Stimulated activated naive B cell treated with anti-CD40 and anti-IgM and Interleukin-4, amounts not matched to agents 10 μg/mL and 1 μg/mL and 100 μg/mL, for 72 hours (primary cell): ENCODE measurements at regions not wholly inside any gene's neighbourhood (a gene's known extent, or its start where the extent isn't known, plus 50 kb on each side); places are given as distances from the start of the nearest gene placed in this dataset.
A peak's percentile ranks its signal among the peaks of the same experiment; 100 is the strongest.

Source experiments
- ATAC-seq, 2 donors: fragments of 150-1000 bp; cut with Tn5 transposase; replicated peaks; 2 replicates each; pipeline ENCODE4 v1.10.0; 2021; ENCODE audit warnings: moderate library complexity in 1 of 2
- DNase-seq: peaks from one replicate; pipeline ENCODE4 v3.0.0; 2021
- H3K27ac Mint-ChIP-seq: one replicate; pipeline ENCODE4 v1.8.0; 2022; ENCODE audit warnings: mild to moderate bottlenecking, mixed read lengths
- H3K27me3 Mint-ChIP-seq, 2 donors: one replicate each; pipeline ENCODE4 v1.8.0; 2022; ENCODE audit warnings: mixed read lengths in 2 of 2
- H3K36me3 Mint-ChIP-seq, 2 donors: one replicate each; pipeline ENCODE4 v1.8.0; 2022; ENCODE audit warnings: mixed read lengths in 2 of 2, mild to moderate bottlenecking in 1 of 2
- H3K4me1 Mint-ChIP-seq, 2 donors: one replicate each; pipeline ENCODE4 v1.8.0; 2022; ENCODE audit warnings: mixed read lengths in 2 of 2, mild to moderate bottlenecking in 1 of 2
- H3K4me3 Mint-ChIP-seq, 2 donors: one replicate each; pipeline ENCODE4 v1.8.0; 2022; ENCODE audit warnings: mild to moderate bottlenecking in 2 of 2, mixed read lengths in 2 of 2, moderate library complexity in 1 of 2
- H3K9me3 Mint-ChIP-seq, 2 donors: one replicate each; pipeline ENCODE4 v1.8.0; 2022; ENCODE audit warnings: mixed read lengths in 2 of 2, mild to moderate bottlenecking in 1 of 2

DNA sequence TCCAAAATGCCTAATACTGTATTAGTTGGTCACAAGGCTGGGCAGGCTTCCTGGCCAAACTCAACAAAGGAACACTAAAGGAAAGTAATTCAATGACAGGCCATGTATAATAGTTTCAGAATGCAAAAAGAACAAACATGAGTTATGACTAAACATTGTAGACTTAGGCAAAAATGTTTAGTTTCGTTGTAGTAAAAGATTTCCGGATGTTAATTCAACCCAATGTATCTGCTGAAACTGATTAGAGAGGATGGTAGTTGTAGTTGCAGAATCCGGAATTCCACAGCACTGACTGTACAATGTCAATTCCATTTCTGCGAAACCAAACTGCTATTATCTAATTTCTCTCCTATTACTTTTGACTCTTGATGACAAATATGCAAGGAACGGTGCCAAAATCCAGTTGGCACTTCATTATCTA, 117.9 kb upstream of the FST start:
- DNase-seq (no peak), ATAC-seq (no peak)
- no peak overlapping the region for H3K4me3 Mint-ChIP-seq
- H3K4me1 Mint-ChIP-seq, result peaks cover 0 to 2% of the 10 kb centered on the region in 2 donors
- H3K27ac Mint-ChIP-seq, result no peak overlapping the region
- no peaks in the 10 kb centered on the region for H3K27me3 Mint-ChIP-seq
- no peaks in the 10 kb centered on the region for H3K36me3 Mint-ChIP-seq
- peaks cover 0 to 3% of the 10 kb centered on the region in 2 donors for H3K9me3 Mint-ChIP-seq

DNA sequence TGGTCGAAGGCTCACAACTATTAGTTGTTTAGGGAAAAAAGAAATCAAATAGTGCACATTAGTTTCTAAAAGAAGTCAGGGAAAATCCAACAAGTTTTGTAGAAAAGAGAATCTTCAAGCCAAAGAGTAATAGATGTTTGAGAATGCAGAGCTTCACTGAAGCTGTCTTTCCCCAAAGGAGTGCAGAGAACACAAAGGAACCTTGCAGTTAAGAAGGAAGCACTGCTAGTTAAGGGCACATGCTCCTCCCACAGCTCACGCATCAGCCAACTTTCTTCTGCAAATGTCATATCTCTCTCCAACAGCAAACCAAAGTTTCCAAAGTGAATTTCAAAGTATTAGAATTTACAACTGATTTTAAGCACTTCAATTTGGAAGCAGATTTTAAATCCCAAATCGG, 116.4 kb upstream of the FST start:
- Mint-ChIP-seq H3K9me3 (peaks cover 0 to 3% of the 10 kb centered on the region in 2 donors), H3K27me3 (no peaks in the 10 kb centered on the region), H3K27ac (no peak overlapping the region), H3K4me1 (no peaks in the 10 kb centered on the region), H3K4me3 (no peak overlapping the region), H3K36me3 (no peaks in the 10 kb centered on the region)
- no peak for DNase-seq
- no peak for ATAC-seq

GRCh38 chr5:53366245-53366644, 114.2 kb upstream of the FST start:
- H3K4me1 Mint-ChIP-seq, result no peaks in the 10 kb centered on the region
- DNase-seq (no peak), ATAC-seq (no peak)
- H3K27ac Mint-ChIP-seq, result no peak overlapping the region
- no peak overlapping the region for H3K4me3 Mint-ChIP-seq
- no peaks in the 10 kb centered on the region for H3K36me3 Mint-ChIP-seq
- H3K9me3 Mint-ChIP-seq, result peaks cover 0 to 4% of the 10 kb centered on the region in 2 donors
- H3K27me3 Mint-ChIP-seq, result peaks cover 6 to 10% of the 10 kb centered on the region in 2 donors

- Mint-ChIP-seq H3K27me3 (peaks cover 6 to 10% of the 10 kb centered on the region in 2 donors), H3K36me3 (no peaks in the 10 kb centered on the region), H3K4me3 (no peak overlapping the region), H3K9me3 (peaks cover 0 to 7% of the 10 kb centered on the region in 2 donors), H3K4me1 (no peaks in the 10 kb centered on the region), H3K27ac (no peak overlapping the region)
- DNase-seq (no peak), ATAC-seq (no peak)
Observed at GRCh38 chr5:53367727-53368126, 112.7 kb upstream of the FST start.

- DNase-seq, result no peak
- no peak for ATAC-seq
- Mint-ChIP-seq H3K4me3 (no peak overlapping the region), H3K9me3 (peaks cover 0 to 7% of the 10 kb centered on the region in 2 donors), H3K36me3 (no peaks in the 10 kb centered on the region), H3K27me3 (peaks cover 6 to 10% of the 10 kb centered on the region in 2 donors), H3K27ac (no peak overlapping the region), H3K4me1 (no peaks in the 10 kb centered on the region)
Observed at GRCh38 chr5:53368516-53368915, 111.9 kb upstream of the FST start.

DNA sequence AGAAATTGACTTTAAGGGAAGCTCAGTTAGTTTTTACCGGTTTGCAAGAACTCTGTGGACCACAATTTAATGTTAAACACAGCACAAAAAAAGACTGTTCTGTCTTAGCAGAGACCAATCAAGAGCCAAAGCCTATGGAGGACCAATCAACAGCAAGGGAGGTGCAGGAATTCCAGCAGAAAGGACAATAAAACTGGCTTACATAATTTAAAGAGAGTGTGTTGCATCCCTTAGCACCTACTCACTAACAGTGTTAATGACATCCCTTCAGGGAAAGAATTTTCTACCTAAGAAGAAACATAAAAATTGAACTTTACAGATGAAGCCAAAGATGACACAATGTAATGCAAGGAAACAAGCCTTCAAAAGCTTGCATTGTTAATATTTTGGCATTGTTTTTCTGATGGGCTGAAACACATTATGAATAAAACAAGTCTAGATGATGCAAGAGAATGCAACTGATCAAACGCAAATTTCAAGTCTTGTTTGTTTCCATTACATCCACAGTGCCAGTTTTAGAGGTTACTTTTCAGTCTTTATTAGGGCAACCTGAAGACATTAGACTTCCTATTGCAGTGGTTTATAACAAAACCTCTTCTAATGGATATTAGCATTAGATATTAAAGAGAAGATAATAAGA, 111.3 kb upstream of the FST start:
- Mint-ChIP-seq H3K27me3 (peaks cover 6 to 10% of the 10 kb centered on the region in 2 donors), H3K9me3 (peaks cover 0 to 7% of the 10 kb centered on the region in 2 donors), H3K4me3 (no peak overlapping the region), H3K27ac (no peak overlapping the region), H3K4me1 (no peaks in the 10 kb centered on the region), H3K36me3 (no peaks in the 10 kb centered on the region)
- ATAC-seq, result no peak
- DNase-seq, result no peak

- Mint-ChIP-seq H3K27ac (no peak overlapping the region), H3K9me3 (peaks cover 0 to 7% of the 10 kb centered on the region in 2 donors), H3K4me3 (no peak overlapping the region), H3K4me1 (no peaks in the 10 kb centered on the region), H3K27me3 (peaks cover 6 to 10% of the 10 kb centered on the region in 2 donors), H3K36me3 (no peaks in the 10 kb centered on the region)
- DNase-seq (no peak), ATAC-seq (no peak)
Observed at GRCh38 chr5:53369681-53370080, 110.7 kb upstream of the FST start.

GRCh38 chr5:53373451-53374158, 106.8 kb upstream of the FST start:
- Mint-ChIP-seq H3K27ac (no peak overlapping the region), H3K27me3 (peaks cover 6 to 10% of the 10 kb centered on the region in 2 donors), H3K9me3 (peaks cover 0 to 6% of the 10 kb centered on the region in 2 donors), H3K4me3 (no peak overlapping the region), H3K4me1 (no peaks in the 10 kb centered on the region), H3K36me3 (no peaks in the 10 kb centered on the region)
- DNase-seq (no peak), ATAC-seq (no peak)

DNA sequence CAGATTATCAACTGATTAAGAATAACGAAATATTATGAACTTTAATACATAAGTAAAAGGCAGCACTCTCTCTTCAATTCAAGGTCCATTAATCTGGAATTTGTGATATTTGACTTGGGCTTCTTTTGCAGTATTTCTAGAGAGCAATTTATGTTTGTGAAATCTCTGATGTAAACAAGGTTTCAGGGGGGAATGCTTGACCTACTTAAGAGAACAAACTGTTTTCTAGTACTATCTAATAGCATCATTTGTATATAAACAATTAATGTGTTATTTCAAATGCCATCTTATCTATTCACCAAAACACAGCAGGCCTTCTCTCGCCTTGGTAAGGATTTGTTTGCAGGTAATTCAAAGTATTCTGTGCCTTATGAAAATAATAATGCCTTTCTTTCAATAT, 103.6 kb upstream of the FST start:
- ATAC-seq, result no peak
- Mint-ChIP-seq H3K4me3 (no peak overlapping the region), H3K36me3 (no peaks in the 10 kb centered on the region), H3K27ac (no peak overlapping the region), H3K27me3 (no peaks in the 10 kb centered on the region), H3K9me3 (peaks cover 0 to 4% of the 10 kb centered on the region in 2 donors), H3K4me1 (no peaks in the 10 kb centered on the region)
- DNase-seq, result no peak

DNA sequence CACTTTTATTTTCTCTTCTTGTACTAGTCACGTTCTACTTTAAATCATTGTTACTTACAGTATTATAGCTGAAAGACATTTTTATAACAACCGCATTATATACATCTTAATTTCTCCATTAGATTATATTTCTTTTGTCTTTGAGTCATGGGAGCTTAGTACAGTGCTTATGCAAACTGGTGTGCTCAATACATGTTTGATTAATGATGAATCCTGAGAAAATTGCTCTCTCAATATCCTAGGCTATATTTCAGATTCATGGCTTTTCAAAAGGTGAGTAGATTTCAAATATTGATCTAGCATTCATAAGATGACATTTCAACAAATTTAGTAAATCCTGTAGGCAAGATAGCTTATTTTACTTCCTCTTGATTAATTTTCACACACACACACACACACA, 102.2 kb upstream of the FST start:
- no peaks in the 10 kb centered on the region for H3K27me3 Mint-ChIP-seq
- no peaks in the 10 kb centered on the region for H3K4me1 Mint-ChIP-seq
- H3K4me3 Mint-ChIP-seq, result no peak overlapping the region
- DNase-seq (no peak), ATAC-seq (no peak)
- H3K36me3 Mint-ChIP-seq, result no peaks in the 10 kb centered on the region
- H3K27ac Mint-ChIP-seq, result no peak overlapping the region
- H3K9me3 Mint-ChIP-seq, result peaks cover 2% of the 10 kb centered on the region in 2 donors

DNA sequence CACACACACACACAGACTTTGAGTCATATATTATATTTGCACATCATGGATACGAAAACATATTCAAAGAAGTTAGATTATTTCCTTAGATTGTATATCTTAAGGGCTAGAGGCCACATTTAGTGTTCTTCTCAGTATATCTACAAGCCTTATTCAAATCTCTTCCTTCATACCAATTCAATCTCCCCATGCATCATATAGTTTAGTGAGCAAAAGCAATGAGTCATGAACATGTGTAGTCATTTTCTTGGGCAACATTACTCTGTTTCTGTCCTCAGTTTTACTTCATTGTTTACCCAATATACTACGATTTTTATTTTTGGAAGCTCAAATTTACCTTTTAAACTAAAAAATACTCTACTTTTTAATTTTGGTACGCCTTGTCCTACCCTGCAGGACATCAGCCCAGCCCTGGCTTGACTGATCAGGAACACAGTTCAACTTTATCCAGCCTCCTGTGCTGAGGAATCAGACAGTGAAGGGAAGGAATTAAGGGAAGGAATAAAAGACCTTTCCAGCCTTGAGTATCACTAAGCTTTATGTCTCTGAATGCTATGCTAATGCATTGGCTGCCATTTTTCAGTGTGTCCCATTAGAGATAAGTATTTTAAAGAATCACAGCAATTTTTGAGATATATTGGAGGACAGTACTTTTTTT, 101.7 kb upstream of the FST start:
- Mint-ChIP-seq H3K4me1 (no peaks in the 10 kb centered on the region), H3K9me3 (peaks cover 2 to 3% of the 10 kb centered on the region in 2 donors), H3K27me3 (peaks cover 0 to 1% of the 10 kb centered on the region in 2 donors), H3K4me3 (no peak overlapping the region), H3K36me3 (no peaks in the 10 kb centered on the region), H3K27ac (no peak overlapping the region)
- no peak for ATAC-seq
- no peak for DNase-seq

- H3K27ac Mint-ChIP-seq, result no peak overlapping the region
- H3K4me1 Mint-ChIP-seq, result no peaks in the 10 kb centered on the region
- no peak for DNase-seq
- H3K9me3 Mint-ChIP-seq, result peaks cover 12 to 13% of the 10 kb centered on the region in 2 donors
- ATAC-seq, result no peak
- no peaks in the 10 kb centered on the region for H3K36me3 Mint-ChIP-seq
- no peak overlapping the region for H3K4me3 Mint-ChIP-seq
- H3K27me3 Mint-ChIP-seq, result peaks cover 8 to 11% of the 10 kb centered on the region in 2 donors
Observed at GRCh38 chr5:53386341-53386740, 94.1 kb upstream of the FST start.

GRCh38 chr5:53389093-53389492, 91.3 kb upstream of the FST start:
- no peak overlapping the region for H3K4me3 Mint-ChIP-seq
- no peak overlapping the region for H3K27ac Mint-ChIP-seq
- no peaks in the 10 kb centered on the region for H3K36me3 Mint-ChIP-seq
- no peak for DNase-seq
- peaks cover 10 to 14% of the 10 kb centered on the region in 2 donors for H3K9me3 Mint-ChIP-seq
- no peaks in the 10 kb centered on the region for H3K4me1 Mint-ChIP-seq
- H3K27me3 Mint-ChIP-seq, result peaks cover 4 to 11% of the 10 kb centered on the region in 2 donors
- no peak for ATAC-seq

DNA sequence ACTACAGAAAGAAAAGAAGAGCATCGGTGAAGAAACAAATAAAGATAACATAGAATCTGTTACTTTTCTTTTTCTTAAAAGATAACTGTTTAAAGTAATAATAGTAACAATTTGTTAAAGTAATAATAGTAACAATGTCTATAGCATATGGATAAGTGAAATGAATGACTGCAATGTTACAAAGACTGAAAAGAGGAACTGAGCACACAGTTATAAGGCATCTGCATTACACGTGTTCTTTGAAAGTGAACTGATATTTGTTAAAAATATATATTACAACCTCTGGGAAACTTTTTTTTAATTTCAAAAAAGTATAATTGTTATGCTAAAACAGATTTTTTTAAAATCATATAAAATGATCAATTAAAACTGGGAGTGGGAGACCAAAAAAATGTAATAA, 88.4 kb upstream of the FST start:
- peak; percentile 61 to 64 for ATAC-seq
- no peak overlapping the region for H3K4me3 Mint-ChIP-seq
- H3K27me3 Mint-ChIP-seq, result peaks cover 6 to 9% of the 10 kb centered on the region in 2 donors

DNA sequence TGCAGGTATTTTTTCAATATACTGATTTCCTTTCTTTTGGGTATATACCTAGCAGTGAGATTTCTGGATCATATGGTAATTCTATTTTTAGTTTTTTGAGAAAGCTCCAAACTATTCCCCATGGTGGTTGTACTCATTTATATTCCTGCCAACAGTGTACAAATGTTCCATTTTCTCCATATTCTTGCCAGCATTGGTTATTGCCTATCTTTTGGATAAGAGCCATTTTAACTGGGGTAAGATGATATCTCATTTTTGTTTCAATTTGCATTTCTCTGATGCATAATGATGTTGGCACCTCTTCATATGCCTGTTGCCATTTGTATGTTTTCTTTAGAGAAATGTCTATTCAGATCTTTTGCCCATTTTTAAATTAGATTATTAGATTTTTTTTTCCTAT, 85.6 kb upstream of the FST start:
- H3K4me3 Mint-ChIP-seq, result no peak overlapping the region
- peaks cover 6 to 10% of the 10 kb centered on the region in 2 donors for H3K27me3 Mint-ChIP-seq
- H3K9me3 Mint-ChIP-seq, result peaks cover 0 to 5% of the 10 kb centered on the region in 2 donors
- ATAC-seq (no peak), DNase-seq (no peak)
- H3K36me3 Mint-ChIP-seq, result no peaks in the 10 kb centered on the region
- H3K27ac Mint-ChIP-seq, result no peak overlapping the region
- no peaks in the 10 kb centered on the region for H3K4me1 Mint-ChIP-seq

More for the DNA sequence above, 88.4 kb upstream of the FST start:
- no peaks in the 10 kb centered on the region for H3K4me1 Mint-ChIP-seq
- no peaks in the 10 kb centered on the region for H3K36me3 Mint-ChIP-seq
- no peak for DNase-seq
- H3K27ac Mint-ChIP-seq, result no peak overlapping the region
- H3K9me3 Mint-ChIP-seq, result peaks cover 10 to 14% of the 10 kb centered on the region in 2 donors
